ENCODE measurements at regions not wholly inside any gene's neighbourhood (a gene's known extent, or its start where the extent isn't known, plus 50 kb on each side); places are given as distances from the start of the nearest gene placed in this dataset.
"Not testable (repeated sequence)": the region's sequence is repeated elsewhere in the genome, so short reads cannot be mapped to it uniquely, and the experiment has no call there.

GRCh38 chr2:114066186-114066747, 176.4 kb downstream of the ACTR3 start:
- no peak for DNase-seq

GRCh38 chr2:114068438-114068837, 178.5 kb downstream of the ACTR3 start:
- no peak for DNase-seq

GRCh38 chr2:114076961-114077360, 187.1 kb downstream of the ACTR3 start:
- no peak for DNase-seq

- DNase-seq, result no peak
Observed at GRCh38 chr2:114079366-114080004, 189.6 kb downstream of the ACTR3 start.

DNA sequence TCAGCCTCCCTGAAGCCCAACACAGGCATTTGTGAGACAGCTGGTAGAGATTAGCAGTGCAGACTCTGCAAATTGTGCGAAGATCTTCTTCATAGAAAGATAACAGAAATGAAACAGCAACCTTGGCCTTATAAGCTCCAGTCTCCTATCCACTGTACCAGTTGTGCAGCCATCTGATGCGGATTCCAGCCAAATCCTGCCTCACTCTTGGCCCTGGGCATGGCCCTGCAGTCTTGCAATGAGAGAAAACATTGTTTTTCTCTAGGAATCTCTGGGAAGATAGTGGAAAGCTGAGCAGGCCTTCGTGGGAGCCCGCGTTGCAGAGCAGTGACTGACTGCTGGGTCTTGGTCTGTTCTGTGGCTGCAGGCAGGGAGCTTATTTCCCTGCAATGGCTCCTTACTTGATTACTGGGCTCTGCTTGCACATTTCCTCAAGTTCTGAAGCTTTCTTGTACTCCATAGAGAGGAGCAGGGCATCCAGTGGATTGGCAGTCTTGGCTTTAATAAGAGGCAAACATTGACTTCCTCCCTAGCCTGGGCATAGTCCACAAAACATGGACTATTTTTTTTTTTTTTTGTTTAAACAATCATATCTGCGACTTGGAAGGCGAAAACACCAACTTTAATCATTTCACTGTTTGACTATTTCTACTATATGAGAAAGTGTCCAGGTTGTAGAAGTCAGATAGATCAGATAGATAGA, 193.0 kb downstream of the ACTR3 start:
- no peak for DNase-seq

DNA sequence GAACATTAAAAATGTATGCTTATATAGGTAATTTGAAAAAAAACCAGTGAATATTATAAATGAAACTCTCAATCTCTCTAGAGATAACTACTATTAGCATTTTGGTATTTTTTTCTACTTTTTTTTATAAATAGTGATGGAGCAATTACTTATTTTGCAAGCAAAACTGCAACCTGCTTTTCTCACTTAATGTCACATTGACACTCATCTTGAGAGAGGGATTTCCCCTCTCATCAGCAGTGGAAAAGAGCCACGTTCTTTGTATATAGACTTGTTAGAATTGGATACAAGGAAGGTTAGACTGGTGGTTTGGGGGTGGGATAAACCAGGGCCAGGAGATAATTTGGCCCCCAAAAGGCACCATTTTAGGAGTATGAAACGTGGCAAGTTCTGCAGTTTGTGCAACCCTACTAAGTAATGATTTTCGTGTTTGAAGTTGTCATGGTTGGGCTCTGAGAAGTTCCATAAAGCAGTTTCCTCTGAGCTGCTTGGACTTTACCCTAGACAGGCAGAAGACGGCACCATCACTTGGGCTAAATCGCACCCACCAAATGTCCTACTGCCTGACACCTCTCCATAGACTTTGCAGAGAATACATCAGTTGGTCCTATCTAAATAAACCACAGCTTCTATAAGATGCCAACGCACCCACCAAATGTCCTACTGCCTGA, 194.0 kb downstream of the ACTR3 start:
- no peak for DNase-seq

GRCh38 chr2:114085238-114085637, 195.3 kb downstream of the ACTR3 start:
- no peak for DNase-seq

DNA sequence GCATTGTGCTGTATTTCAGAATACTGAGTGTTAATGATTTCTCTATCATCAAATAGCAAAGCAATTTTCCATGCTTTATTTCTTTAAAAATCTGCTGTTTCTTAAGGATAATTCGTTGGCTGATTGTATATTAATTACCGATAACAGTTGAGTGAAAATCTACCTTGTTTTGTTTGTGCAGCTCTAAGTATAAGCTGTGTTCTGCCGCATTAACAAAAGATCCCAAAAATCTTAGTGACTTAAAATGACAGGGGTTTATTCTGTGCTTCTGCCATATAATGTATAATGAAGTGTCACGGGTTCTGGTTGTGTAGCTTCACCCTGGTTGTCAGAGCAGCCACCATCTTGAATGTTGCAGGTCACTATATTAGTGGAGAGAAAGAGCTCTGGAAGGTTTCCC, 196.1 kb downstream of the ACTR3 start:
- no peak for DNase-seq

DNA sequence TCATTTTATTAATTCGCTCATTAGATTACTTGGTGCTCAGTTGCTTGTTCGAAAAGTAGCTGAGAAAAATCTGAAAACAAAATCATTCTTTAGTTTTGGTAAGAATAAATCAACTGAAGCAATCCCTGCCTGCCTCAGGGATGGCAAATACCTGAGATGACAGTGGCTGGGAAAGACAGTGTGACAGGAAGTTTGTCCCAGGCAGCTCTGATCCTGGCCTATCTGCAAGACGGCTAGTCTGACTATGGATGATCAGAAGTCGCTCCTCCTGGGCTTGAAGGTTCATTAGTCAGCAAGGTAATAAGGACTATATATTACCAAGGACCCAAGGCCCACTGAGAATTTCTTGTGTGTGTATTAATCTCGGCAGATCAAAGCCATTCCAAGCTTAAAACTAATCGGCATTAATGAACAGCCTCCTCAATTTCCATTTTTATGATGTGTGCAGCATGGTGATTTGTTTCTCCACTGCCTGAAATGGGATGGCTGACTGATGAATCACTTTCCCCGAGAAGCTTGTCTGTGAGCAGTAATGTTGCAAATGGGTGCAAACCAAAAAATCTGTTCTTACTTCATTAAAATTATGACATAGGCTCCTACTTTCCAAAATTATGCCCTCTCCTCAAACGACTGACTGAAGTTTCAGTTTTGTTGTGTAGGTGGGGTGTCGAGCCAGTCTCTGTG, 199.9 kb downstream of the ACTR3 start:
- no peak for DNase-seq

DNA sequence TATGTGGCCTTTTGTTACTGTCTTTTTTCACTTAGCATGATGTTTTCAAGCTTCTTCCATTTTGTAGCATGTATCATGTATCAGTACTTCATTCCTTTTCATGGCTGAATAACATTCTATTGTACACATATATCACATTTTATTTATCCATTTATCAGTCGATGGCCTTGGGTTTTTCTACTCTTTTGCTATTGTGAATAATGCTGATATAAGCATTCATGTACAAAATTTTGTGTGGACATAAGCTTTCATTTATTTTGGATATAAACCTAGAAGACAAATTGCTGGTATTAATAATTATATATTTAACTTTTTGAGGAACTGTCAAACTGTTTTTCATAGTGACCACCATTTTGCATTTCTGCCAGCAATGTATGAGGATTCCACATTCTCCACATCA, 201.1 kb downstream of the ACTR3 start:
- no peak for DNase-seq

DNA sequence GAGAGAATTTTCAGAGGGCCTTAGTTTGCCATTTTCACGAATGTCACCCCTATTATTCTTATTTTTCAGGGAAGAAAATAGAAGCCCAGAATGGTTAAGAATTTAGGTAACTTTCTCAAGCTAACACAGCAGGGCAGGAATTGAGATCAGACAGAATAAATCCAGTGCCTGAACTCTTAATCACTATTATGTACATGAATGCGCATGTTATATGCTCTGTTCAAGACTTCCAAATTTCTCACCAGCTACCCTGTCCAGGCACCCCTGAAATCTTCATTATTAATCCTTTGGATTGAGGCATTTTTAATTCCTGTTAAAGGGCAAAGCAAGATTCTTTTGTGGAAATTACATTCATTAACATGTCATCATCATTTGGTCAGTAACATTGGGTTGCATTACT, 218.4 kb downstream of the ACTR3 start:
- no peak for DNase-seq

DNA sequence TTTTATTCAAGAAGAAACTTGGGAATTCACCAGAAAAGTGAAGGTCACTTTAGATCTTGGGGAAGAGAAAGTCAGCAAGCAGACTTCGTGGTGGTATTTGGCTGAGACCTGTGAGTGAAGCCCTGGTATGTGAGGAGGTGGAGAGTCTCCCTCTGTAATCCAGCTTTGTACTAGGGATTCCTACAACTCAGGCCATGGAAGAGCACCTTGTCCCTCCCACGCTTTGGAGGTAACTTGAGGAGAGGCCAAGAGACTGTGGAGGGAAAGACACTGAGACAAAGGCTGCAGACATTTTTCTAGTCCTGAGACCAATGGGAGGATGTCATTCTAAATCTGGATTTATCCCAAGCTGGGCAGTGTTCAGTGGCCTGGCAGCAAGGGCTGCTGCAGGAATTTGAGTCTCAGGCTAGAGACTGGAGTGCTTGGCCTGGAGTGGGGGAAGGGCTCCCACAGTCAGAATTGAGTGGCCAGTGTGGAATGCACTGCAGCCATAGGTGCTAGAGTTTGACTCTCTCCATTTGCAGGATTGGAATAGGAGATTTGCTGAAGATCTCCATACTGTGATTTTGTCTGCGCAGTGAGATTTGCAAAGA, 219.0 kb downstream of the ACTR3 start:
- no peak for DNase-seq

DNA sequence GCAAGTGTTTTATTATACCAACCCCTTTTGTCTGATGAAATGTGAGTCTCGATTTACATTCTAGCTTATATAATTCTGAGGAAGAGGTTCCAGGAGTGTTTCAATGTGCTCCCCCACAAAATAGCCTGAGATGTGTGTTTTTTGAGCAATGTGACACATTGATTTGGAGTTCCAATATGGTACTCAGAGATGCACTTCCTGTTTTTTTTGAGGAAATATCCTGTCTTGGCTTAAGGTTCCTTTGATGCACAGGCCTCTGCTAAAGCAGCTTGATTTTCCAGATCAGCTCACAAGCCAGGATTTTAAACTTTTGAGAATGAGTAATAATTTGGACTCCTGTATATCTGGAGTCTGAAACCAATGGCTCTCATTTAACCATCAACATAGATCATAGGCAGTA, 221.4 kb downstream of the ACTR3 start:
- DNase-seq, result no peak

GRCh38 chr2:114113518-114113917, 223.6 kb downstream of the ACTR3 start:
- no peak for DNase-seq

GRCh38 chr2:114118088-114118487, 228.2 kb downstream of the ACTR3 start:
- DNase-seq, result no peak

GRCh38 chr2:114119862-114120261, 230.0 kb downstream of the ACTR3 start:
- no peak for DNase-seq

- DNase-seq, result no peak
Observed at GRCh38 chr2:114122930-114123329, 233.0 kb downstream of the ACTR3 start.

GRCh38 chr2:114123925-114124324, 234.0 kb downstream of the ACTR3 start:
- DNase-seq, result no peak

DNA sequence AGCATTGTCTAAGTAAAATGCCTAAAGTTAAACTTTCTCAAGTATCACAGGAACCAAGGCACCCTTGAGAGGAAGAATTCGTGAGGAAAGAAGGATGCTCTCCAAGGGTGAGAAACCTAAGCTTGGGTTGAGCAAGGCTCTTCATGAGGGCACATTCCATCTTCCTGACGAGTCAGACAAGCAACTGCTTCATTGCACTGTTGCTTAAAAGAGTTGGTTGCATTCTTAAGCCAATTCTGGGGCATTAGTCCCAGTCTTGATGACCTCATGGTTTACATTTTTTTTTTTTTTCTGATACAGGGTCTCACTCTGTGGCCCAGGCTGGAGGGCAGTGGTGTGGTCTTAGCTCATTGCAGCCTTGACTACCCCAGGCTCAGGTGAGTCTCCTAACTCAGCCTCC, 237.5 kb downstream of the ACTR3 start:
- no peak for DNase-seq

DNA sequence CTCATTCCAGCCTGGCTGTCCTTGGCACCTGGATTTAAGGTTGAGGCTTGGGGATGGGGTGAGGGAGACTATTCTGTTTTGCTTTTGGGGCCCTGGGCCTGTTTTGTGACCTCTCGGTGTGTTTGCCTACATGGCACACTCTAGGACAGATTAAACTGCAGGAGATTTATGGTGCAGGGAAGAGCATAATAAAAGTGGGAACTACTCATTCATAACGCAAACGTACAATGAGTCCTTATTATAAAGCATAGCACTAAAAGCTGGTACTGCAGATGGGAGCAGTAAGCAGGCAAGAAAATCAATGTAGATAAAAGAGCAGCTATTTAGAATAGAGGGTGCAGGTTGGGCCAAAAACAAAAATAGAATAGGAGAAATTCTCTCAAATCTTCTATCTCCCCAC, 238.4 kb downstream of the ACTR3 start:
- peak; percentile 20 for DNase-seq

DNA sequence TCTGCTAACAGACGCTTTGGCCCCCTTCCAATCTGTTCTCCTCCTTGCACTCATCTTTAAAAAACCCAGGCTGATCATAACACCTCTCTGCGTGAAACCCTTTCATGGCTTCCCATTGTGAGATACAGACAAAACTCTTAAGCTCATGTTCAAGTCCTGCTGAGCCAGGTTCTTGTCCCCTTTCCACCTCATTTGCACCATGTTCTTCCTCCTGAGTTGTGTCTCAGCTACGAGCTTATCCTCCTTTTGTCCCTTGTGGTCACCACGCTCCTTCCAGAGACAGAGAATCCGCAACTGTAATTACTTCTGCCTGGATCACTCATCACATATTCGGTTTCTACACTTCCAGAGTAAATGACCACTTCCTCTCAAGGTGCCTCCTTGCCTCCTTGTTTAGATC, 238.8 kb downstream of the ACTR3 start:
- no peak for DNase-seq

DNA sequence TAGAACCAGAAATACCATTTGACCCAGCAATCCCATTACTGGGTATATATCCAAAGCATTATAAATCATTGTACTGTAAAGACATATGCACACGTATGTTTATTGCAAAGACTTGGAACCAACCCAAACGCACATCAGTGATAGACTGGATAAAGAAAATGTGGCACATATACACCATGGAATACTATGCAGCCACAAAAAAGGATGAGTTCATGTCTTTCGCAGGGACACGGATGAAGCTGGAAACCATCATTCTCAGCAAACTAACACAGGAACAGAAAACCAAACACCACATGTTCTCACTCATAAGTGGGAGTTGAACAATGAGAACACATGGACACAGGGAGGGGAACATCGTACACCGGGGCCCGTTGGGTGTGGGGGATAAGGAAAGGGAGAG, 242.2 kb downstream of the ACTR3 start:
- not testable (repeated sequence) for DNase-seq

DNA sequence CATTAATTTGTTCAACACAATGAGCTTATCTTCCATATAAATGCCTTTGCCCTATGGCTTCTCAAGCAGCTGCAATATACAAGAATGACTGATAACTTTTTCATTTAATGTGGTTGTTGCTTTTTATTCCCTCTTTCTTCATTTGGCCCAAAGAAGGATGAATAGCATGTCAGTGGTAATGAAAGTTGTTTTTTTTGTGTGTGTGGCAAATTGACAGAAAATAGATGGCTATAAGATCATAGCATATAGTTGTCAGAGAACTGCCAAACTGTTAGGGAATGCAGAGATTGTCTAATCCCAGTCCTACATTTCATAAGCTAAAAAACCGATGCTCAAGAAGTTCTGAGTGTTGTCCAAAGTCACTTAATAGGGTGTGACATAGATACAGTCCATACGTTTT, 244.3 kb downstream of the ACTR3 start:
- no peak for DNase-seq
